OCI-LY1 (cell line): ENCODE measurements at regions not wholly inside any gene's neighbourhood (a gene's known extent, or its start where the extent isn't known, plus 50 kb on each side); places are given as distances from the start of the nearest gene placed in this dataset.

Source experiments
- H2AFZ ChIP-seq: fragments of 200-600 bp; sonication (generic), shearing (Covaris generic); 2 replicates; pipeline ENCODE4 v1.6.0; 2014; ENCODE audit warnings: antibody characterized with exemption, mild to moderate bottlenecking, low read length
- H3F3A ChIP-seq: fragments of 200-600 bp; sonication (generic), shearing (Covaris generic); 2 replicates; pipeline ENCODE4 v1.6.0; 2014; ENCODE audit warnings: mild to moderate bottlenecking, antibody characterized with exemption, low read length, moderate library complexity; ENCODE audit not compliant: insufficient read depth
- H3K27ac ChIP-seq: fragments of 200-600 bp; sonication (generic); 2 replicates; pipeline ENCODE4 v1.5.1; 2014; ENCODE audit warnings: low read length, mixed run types, mild to moderate bottlenecking, low read depth; ENCODE audit not compliant: poor library complexity, severe bottlenecking
- H3K27me3 ChIP-seq: fragments of 200-600 bp; sonication (generic); 2 replicates; pipeline ENCODE4 v1.6.0; 2014; ENCODE audit warnings: antibody characterized with exemption, mild to moderate bottlenecking, low read length, moderate library complexity; ENCODE audit not compliant: insufficient read depth
- H3K36me3 ChIP-seq: fragments of 200-600 bp; sonication (generic); 2 replicates; pipeline ENCODE4 v1.6.1; 2014; ENCODE audit warnings: mild to moderate bottlenecking, antibody characterized with exemption, low read length, moderate library complexity, mixed read lengths; ENCODE audit not compliant: insufficient read depth
- H3K4me1 ChIP-seq: fragments of 200-600 bp; sonication (generic); 2 replicates; pipeline ENCODE4 v1.5.1; 2014; ENCODE audit warnings: mild to moderate bottlenecking, low read length, moderate library complexity; ENCODE audit not compliant: insufficient read depth, severe bottlenecking
- H3K4me2 ChIP-seq: fragments of 200-600 bp; sonication (generic), shearing (Covaris generic); 2 replicates; pipeline ENCODE4 v1.6.1; 2014; ENCODE audit warnings: low read length
- H3K4me3 ChIP-seq: fragments of 200-600 bp; sonication (generic); 2 replicates; pipeline ENCODE4 v1.5.1; 2014; ENCODE audit warnings: low read length, low read depth, mild to moderate bottlenecking, mixed read lengths; ENCODE audit not compliant: poor library complexity, severe bottlenecking
- H3K79me2 ChIP-seq: fragments of 200-600 bp; shearing (Covaris generic); 2 replicates; pipeline ENCODE4 v1.6.1; 2016; ENCODE audit warnings: mixed run types, low read length, mixed read lengths; ENCODE audit not compliant: insufficient read depth
- H3K9ac ChIP-seq: fragments of 200-600 bp; sonication (generic), shearing (Covaris generic); 2 replicates; pipeline ENCODE4 v1.6.1; 2014; ENCODE audit warnings: mild to moderate bottlenecking, low read length, mixed read lengths
- H3K9me2 ChIP-seq: fragments of 200-600 bp; sonication (generic), shearing (Covaris generic); 2 replicates; pipeline ENCODE4 v1.6.1; 2014; ENCODE audit warnings: low read depth, mild to moderate bottlenecking, low read length, mixed read lengths
- H3K9me3 ChIP-seq: fragments of 200-600 bp; shearing (Covaris generic); 2 replicates; pipeline ENCODE4 v1.6.1; 2014; ENCODE audit warnings: low read length, mixed read lengths
- H4K20me1 ChIP-seq: fragments of 200-600 bp; sonication (generic), shearing (Covaris generic); 2 replicates; pipeline ENCODE4 v1.6.0; 2016; ENCODE audit warnings: mild to moderate bottlenecking, low read length; ENCODE audit not compliant: insufficient read depth
- EZH2 ChIP-seq: fragments of 200-600 bp; sonication (generic), shearing (Covaris generic); IDR thresholded peaks from 2 replicates; pipeline ENCODE4 v1.8.0; 2017; ENCODE audit warnings: borderline replicate concordance, mixed run types, mild to moderate bottlenecking, antibody characterized with exemption, low read length, moderate library complexity, mixed read lengths
- TF ChIP-seq, protein P1 (sequence below): fragments of 200-600 bp; sonication (generic), shearing (Covaris generic); IDR thresholded peaks from 2 replicates; pipeline ENCODE4 v1.5.1; 2017; ENCODE audit warnings: mild to moderate bottlenecking, antibody characterized with exemption, low read length, moderate library complexity, mixed read lengths

DNA sequence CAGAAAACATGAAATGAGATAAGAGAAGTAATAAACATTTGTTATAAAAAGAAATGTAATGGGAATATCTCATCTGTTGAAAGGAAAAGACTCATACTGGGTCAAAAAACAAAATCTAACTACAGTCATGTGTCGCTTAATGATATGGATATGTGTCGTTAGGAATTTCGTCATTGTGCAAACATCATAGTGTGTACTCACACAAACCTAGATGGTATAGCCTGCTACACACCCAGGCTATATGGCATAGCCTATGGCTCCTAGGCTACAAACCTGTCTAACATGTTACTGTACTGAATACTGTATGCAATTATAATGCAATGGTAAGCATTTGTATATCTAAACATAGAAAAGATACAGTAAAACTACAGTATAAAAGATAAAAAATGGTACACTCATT, 89.8 kb upstream of the ZC3H12C start:
- Histone ChIP-seq H3K27ac (no peak overlapping the region), H2AFZ (no peak overlapping the region)

DNA sequence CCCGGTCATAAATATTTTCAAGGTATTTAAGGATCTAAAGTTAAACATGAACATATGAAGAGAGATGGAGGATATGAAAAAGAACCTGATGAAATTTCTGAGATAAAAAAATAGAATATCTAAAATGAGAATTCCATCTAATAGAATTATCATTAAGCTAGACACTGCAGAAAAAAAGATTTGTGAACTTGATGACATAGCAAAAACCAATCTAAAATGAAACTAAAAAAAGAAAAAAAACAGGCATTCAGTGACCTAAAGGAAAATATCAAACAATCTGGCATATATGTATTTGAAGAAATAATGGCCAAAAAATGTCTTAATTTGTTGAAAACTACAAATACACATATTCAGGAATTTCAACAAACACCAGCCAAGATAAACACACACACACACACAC, 81.6 kb upstream of the ZC3H12C start:
- no peaks in the 10 kb centered on the region for H3K4me1 ChIP-seq
- H3K27ac ChIP-seq, result no peak overlapping the region
- H3K4me3 ChIP-seq, result no peak overlapping the region
- no peak overlapping the region for H3K9ac ChIP-seq
- no peaks in the 10 kb centered on the region for H4K20me1 ChIP-seq
- no peak overlapping the region for H3K4me2 ChIP-seq
- TF ChIP-seq, protein P1, sequence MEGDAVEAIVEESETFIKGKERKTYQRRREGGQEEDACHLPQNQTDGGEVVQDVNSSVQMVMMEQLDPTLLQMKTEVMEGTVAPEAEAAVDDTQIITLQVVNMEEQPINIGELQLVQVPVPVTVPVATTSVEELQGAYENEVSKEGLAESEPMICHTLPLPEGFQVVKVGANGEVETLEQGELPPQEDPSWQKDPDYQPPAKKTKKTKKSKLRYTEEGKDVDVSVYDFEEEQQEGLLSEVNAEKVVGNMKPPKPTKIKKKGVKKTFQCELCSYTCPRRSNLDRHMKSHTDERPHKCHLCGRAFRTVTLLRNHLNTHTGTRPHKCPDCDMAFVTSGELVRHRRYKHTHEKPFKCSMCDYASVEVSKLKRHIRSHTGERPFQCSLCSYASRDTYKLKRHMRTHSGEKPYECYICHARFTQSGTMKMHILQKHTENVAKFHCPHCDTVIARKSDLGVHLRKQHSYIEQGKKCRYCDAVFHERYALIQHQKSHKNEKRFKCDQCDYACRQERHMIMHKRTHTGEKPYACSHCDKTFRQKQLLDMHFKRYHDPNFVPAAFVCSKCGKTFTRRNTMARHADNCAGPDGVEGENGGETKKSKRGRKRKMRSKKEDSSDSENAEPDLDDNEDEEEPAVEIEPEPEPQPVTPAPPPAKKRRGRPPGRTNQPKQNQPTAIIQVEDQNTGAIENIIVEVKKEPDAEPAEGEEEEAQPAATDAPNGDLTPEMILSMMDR, result no peak
- TF ChIP-seq EZH2, result no peak
- no peaks in the 10 kb centered on the region for H3K79me2 ChIP-seq
- H3K36me3 ChIP-seq, result no peaks in the 10 kb centered on the region
- no peaks in the 10 kb centered on the region for H3K27me3 ChIP-seq
- no peaks in the 10 kb centered on the region for H3K9me2 ChIP-seq
- H3K9me3 ChIP-seq, result no peaks in the 10 kb centered on the region
- H2AFZ ChIP-seq, result no peak overlapping the region
- H3F3A ChIP-seq, result no peaks in the 10 kb centered on the region

More for the DNA sequence above, 89.8 kb upstream of the ZC3H12C start:
- no peaks in the 10 kb centered on the region for H3K79me2 ChIP-seq
- H3K9ac ChIP-seq, result no peak overlapping the region
- no peaks in the 10 kb centered on the region for H3K9me3 ChIP-seq
- H3F3A ChIP-seq, result no peaks in the 10 kb centered on the region
- no peak overlapping the region for H3K4me2 ChIP-seq
- TF ChIP-seq, protein P1, result no peak
- peaks cover 3% of the 10 kb centered on the region; the same call in 1 of the 2 replicates for H3K27me3 ChIP-seq
- H4K20me1 ChIP-seq, result no peaks in the 10 kb centered on the region
- H3K4me3 ChIP-seq, result no peak overlapping the region
- no peaks in the 10 kb centered on the region for H3K4me1 ChIP-seq
- no peaks in the 10 kb centered on the region for H3K36me3 ChIP-seq
- no peaks in the 10 kb centered on the region for H3K9me2 ChIP-seq

DNA sequence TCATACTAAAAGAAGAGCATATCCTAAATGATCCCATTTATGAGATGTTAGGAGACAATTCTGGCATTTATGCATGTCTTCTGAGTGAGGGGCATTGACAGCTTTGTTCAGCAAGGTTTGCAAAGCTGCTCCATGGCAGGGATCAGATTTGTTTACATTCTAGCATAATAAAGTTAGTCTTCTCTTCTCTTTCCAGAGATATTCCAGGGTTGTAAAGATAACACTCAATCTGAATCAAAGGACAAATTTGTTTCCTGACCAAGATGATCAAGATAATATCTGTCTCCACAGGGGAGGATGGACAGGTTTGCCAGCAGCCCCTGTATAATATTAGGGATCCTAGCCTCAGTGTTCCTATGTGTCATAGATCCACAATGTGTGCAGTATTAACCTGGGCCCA, 77.5 kb upstream of the ZC3H12C start:
- Histone ChIP-seq H3K27me3 (no peaks in the 10 kb centered on the region), H3K9me2 (no peaks in the 10 kb centered on the region), H3K9ac (no peak overlapping the region), H3F3A (no peaks in the 10 kb centered on the region), H3K4me1 (no peaks in the 10 kb centered on the region), H3K36me3 (no peaks in the 10 kb centered on the region), H3K27ac (no peak overlapping the region), H3K79me2 (no peaks in the 10 kb centered on the region), H4K20me1 (no peaks in the 10 kb centered on the region), H3K4me2 (no peak overlapping the region), H3K4me3 (no peak overlapping the region), H3K9me3 (no peaks in the 10 kb centered on the region), H2AFZ (no peak overlapping the region)
- no peak for TF ChIP-seq EZH2
- TF ChIP-seq, protein P1, result no peak
